Esophagus muscularis mucosa (tissue), 4 donors: ENCODE measurements at regions not wholly inside any gene's neighbourhood (a gene's known extent, or its start where the extent isn't known, plus 50 kb on each side); places are given as distances from the start of the nearest gene placed in this dataset.

Source experiments
- CTCF ChIP-seq, 3 experiments: fragments of 200-600 bp in 2 of 3; fragments of 450-650 bp in 1 of 3; sonication (generic) in 2 of 3; IDR thresholded peaks; one replicate each; pipeline ENCODE4 v1.5.1; 2017 to 2019; ENCODE audit warnings: antibody characterized with exemption in 3 of 3, mild to moderate bottlenecking in 2 of 3, moderate library complexity in 1 of 3
- EP300 ChIP-seq: sonication (generic); formaldehyde crosslinking; IDR thresholded peaks from one replicate; pipeline ENCODE4 v1.6.1; 2017; ENCODE audit warnings: antibody characterized with exemption
- POLR2A ChIP-seq: fragments of 450-650 bp; IDR thresholded peaks from one replicate; pipeline ENCODE4 v1.6.1; 2017; ENCODE audit warnings: antibody characterized with exemption, moderate library complexity, mild to moderate bottlenecking, low read depth
- POLR2AphosphoS5 ChIP-seq, 2 donors: sonication (generic); formaldehyde crosslinking; IDR thresholded peaks; one replicate each; pipeline ENCODE4 v1.6.1; 2017; ENCODE audit warnings: antibody characterized with exemption in 2 of 2

DNA sequence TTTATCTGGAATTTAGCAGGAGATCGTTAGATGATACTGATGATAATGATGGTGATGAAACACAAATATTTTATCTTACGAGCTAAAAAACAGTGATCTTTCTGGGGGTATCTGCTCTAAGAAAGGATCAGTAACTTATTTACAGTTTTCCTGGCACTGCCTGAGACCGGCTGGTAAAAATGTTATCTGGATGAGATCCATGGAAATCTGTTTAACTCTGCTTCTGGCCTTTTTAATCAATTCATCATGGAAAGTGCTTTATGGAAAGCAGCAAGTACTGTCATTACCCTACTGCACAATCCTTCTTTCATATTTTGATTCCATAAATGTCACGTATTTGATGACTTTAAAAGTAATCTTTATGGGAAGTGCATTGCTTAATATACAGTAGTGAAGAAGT is 612.7 kb upstream of the GCFC2 start:
- TF ChIP-seq CTCF (IDR thresholded peaks at IDR 0.05) (no peak), POLR2A (no peak), POLR2AphosphoS5 (IDR thresholded peaks at IDR 0.05) (no peak), EP300 (no peak)
